ENCODE measurements at regions not wholly inside any gene's neighbourhood (a gene's known extent, or its start where the extent isn't known, plus 50 kb on each side); places are given as distances from the start of the nearest gene placed in this dataset.

DNA sequence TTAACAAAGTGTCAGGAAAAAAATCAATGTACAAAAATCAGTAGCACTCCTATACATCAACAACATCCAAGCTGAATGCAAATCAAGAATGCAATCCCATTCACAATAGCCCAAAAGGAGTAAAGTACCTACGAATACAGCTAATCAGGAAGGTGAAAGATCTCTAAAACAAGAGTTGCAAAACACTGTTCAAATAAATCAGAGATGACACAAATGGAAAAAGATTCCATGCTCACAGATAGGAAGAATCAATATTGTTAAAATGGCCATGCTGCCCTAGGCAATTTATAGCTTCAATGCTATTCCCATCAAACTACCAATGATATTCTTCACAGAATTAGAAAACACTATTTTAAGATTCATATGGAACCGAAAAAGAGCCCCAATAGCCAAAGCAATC lies 223.7 kb upstream of the CD96 start:
- Histone ChIP-seq H3K79me2 (ENCODE audit: control insufficient read depth, insufficient read depth, low read length) (no peaks in the 10 kb centered on the region), H3K27ac (ENCODE audit: extremely low read depth, low read depth, low read length) (no peak overlapping the region), H3K9me3 (replicated peaks; ENCODE audit: control insufficient read depth, insufficient read depth, low read depth, low read length) (no peaks in the 10 kb centered on the region), H3K4me1 (replicated peaks in 1 of 2; ENCODE audit: control insufficient read depth in 2 of 2, insufficient read depth in 2 of 2, low read length in 2 of 2) (no peaks in the 10 kb centered on the region), H3K27me3 (ENCODE audit: control insufficient read depth in 2 of 2, insufficient read depth in 2 of 2, low read length in 2 of 2) (no peaks in the 10 kb centered on the region), H2AFZ (ENCODE audit: low read depth, low read length) (no peak overlapping the region), H3K36me3 (ENCODE audit: control insufficient read depth, insufficient read depth, low read length) (no peaks in the 10 kb centered on the region), H4K20me1 (replicated peaks; ENCODE audit: control insufficient read depth, insufficient read depth, low read length) (no peaks in the 10 kb centered on the region), H3K9me1 (ENCODE audit: control insufficient read depth, insufficient read depth, low read length) (no peaks in the 10 kb centered on the region), H3K9ac (ENCODE audit: insufficient read depth in 1 of 2, low read depth in 2 of 2, low read length in 2 of 2) (no peak overlapping the region), H3K4me3 (no peak overlapping the region), H3K4me2 (ENCODE audit: insufficient read depth, low read length) (no peak overlapping the region)
- ATAC-seq (no peak), DNase-seq (ENCODE audit: extremely low read depth in 1 of 4, low spot score in 3 of 4) (no peak), FAIRE-seq (no peak)
- BruUV-seq (replicated peaks): no TSS peak
- in situ Hi-C loops (cut with MboI) (no loop called here), intact Hi-C loops (cut with micrococcal nuclease) (no loop called here)
- ChIA-PET POLR2A (no interaction called here), CTCF (ENCODE audit: low intra/inter-chr PET ratio) (no interaction called here)
- WGBS (ENCODE audit: insufficient coverage, low coverage, missing lambda C conversion rate): 0% methylated on average over 2 of the region's 2 CpGs
- TF ChIP-seq ZBTB43 (CRISPR knock-in tag; IDR thresholded peaks at IDR 0.05) (no peak), ZNF445 (CRISPR knock-in tag; IDR thresholded peaks at IDR 0.05; ENCODE audit: low read depth) (no peak), ZFPM2 (CRISPR knock-in tag; IDR thresholded peaks at IDR 0.05) (no peak), FOXK1 (CRISPR knock-in tag; IDR thresholded peaks at IDR 0.05; ENCODE audit: borderline replicate concordance) (no peak), MBD2 (IDR thresholded peaks at IDR 0.05; ENCODE audit: borderline replicate concordance, low read depth) (no peak), CSDE1 (IDR thresholded peaks at IDR 0.05) (no peak), POLR2H (tag; IDR thresholded peaks at IDR 0.05; ENCODE audit: low read depth) (no peak), GTF2A2 (tag; IDR thresholded peaks at IDR 0.05) (no peak), JUND (IDR thresholded peaks at IDR 0.05; ENCODE audit: borderline replicate concordance, low read depth, low read length) (no peak), JUND (tag; IDR thresholded peaks at IDR 0.05; ENCODE audit: borderline replicate concordance, low read depth, low read length) (no peak), XRCC5 (IDR thresholded peaks at IDR 0.05; ENCODE audit: low read depth, low read length) (no peak), BCL6 (CRISPR knock-in tag; IDR thresholded peaks at IDR 0.05) (no peak), RBFOX2 (IDR thresholded peaks at IDR 0.05; ENCODE audit: low read depth, low read length) (no peak)
